ENCODE measurements at regions not wholly inside any gene's neighbourhood (a gene's known extent, or its start where the extent isn't known, plus 50 kb on each side); places are given as distances from the start of the nearest gene placed in this dataset.

- POLR2A ChIA-PET = no interaction called here
- no peak for TF ChIP-seq NFRKB (IDR thresholded peaks at IDR 0.05)
- no peak for TF ChIP-seq LEF1 (IDR thresholded peaks at IDR 0.05; ENCODE audit: borderline replicate concordance)
- TF ChIP-seq PKNOX1 (IDR thresholded peaks at IDR 0.05) = no peak
- no peak for TF ChIP-seq CTBP1 (IDR thresholded peaks at IDR 0.05; ENCODE audit: borderline replicate concordance)
- no peak for TF ChIP-seq ZNF384 (IDR thresholded peaks at IDR 0.05)
- TF ChIP-seq SUZ12 (IDR thresholded peaks at IDR 0.05) = no peak
- TF ChIP-seq L3MBTL2 (conservative IDR thresholded peaks at IDR 0.05) = no peak; the same call in 1 of the 2 replicates
- TF ChIP-seq HDGF (IDR thresholded peaks at IDR 0.05; ENCODE audit: borderline replicate concordance) = no peak
- TF ChIP-seq ARNT (IDR thresholded peaks at IDR 0.05) = no peak
- TF ChIP-seq FOXK2 (IDR thresholded peaks at IDR 0.05) = no peak
- TF ChIP-seq FOXA1 (IDR thresholded peaks at IDR 0.05) = no peak
- no peak for TF ChIP-seq BHLHE40 (IDR thresholded peaks at IDR 0.05; ENCODE audit: borderline replicate concordance)
- TF ChIP-seq FOXM1 (IDR thresholded peaks at IDR 0.05; ENCODE audit: borderline replicate concordance) = no peak
- TF ChIP-seq ELF4 (IDR thresholded peaks at IDR 0.05) = no peak
- no peak for TF ChIP-seq SP1 (IDR thresholded peaks at IDR 0.05)
- CTCF ChIA-PET = interaction anchor here (0.7 kb wide), 1 partner anchor 1136 kb away, joined by 3 read pairs; no protein-coding TSS in a partner anchor
- peak; percentile 21 for DNase-seq (ENCODE audit: extremely low spot score)
These were observed 148.3 kb upstream of the POU2AF2 start for GRCh38 chr11:111097191-111097590.

- CTCF ChIA-PET = no interaction called here
- POLR2A ChIA-PET = no interaction called here
- no peak for DNase-seq (ENCODE audit: extremely low spot score)
- TF ChIP-seq BHLHE40 (IDR thresholded peaks at IDR 0.05; ENCODE audit: borderline replicate concordance) (no peak), HDGF (IDR thresholded peaks at IDR 0.05; ENCODE audit: borderline replicate concordance) (no peak)
These were observed 150.2 kb upstream of the POU2AF2 start for GRCh38 chr11:111095327-111095726.

- ChIA-PET POLR2A (no interaction called here), CTCF (no interaction called here)
- no peak for TF ChIP-seq FOXA1 (IDR thresholded peaks at IDR 0.05)
- no peak for TF ChIP-seq ARNT (IDR thresholded peaks at IDR 0.05)
- no peak for TF ChIP-seq NFRKB (IDR thresholded peaks at IDR 0.05)
- no peak for TF ChIP-seq CTBP1 (IDR thresholded peaks at IDR 0.05; ENCODE audit: borderline replicate concordance)
- TF ChIP-seq PKNOX1 (IDR thresholded peaks at IDR 0.05) = no peak
- TF ChIP-seq L3MBTL2 (conservative IDR thresholded peaks at IDR 0.05) = no peak
- no peak for TF ChIP-seq HDGF (IDR thresholded peaks at IDR 0.05; ENCODE audit: borderline replicate concordance)
- TF ChIP-seq TARDBP (IDR thresholded peaks at IDR 0.05) = no peak
- TF ChIP-seq ZNF384 (IDR thresholded peaks at IDR 0.05) = no peak
- TF ChIP-seq LEF1 (IDR thresholded peaks at IDR 0.05; ENCODE audit: borderline replicate concordance) = no peak
- TF ChIP-seq BHLHE40 (IDR thresholded peaks at IDR 0.05; ENCODE audit: borderline replicate concordance) = no peak
- TF ChIP-seq FOXM1 (IDR thresholded peaks at IDR 0.05; ENCODE audit: borderline replicate concordance) = no peak
- TF ChIP-seq FOXK2 (IDR thresholded peaks at IDR 0.05) = no peak
- no peak for DNase-seq (ENCODE audit: extremely low spot score)
These were observed 152.5 kb upstream of the POU2AF2 start for GRCh38 chr11:111093061-111093460.

- TF ChIP-seq SUZ12 (IDR thresholded peaks at IDR 0.05) = no peak
- TF ChIP-seq HDGF (IDR thresholded peaks at IDR 0.05; ENCODE audit: borderline replicate concordance) = no peak
- no peak for TF ChIP-seq PKNOX1 (IDR thresholded peaks at IDR 0.05)
- DNase-seq (ENCODE audit: extremely low spot score) = no peak
- POLR2A ChIA-PET = no interaction called here
- CTCF ChIA-PET = no interaction called here
These were observed 154.1 kb upstream of the POU2AF2 start for GRCh38 chr11:111091321-111091938.

- CTCF ChIA-PET = no interaction called here
- POLR2A ChIA-PET = no interaction called here
- no peak for DNase-seq (ENCODE audit: extremely low spot score)
- no peak for TF ChIP-seq ELF4 (IDR thresholded peaks at IDR 0.05)
- no peak for TF ChIP-seq FOXK2 (IDR thresholded peaks at IDR 0.05)
- TF ChIP-seq BHLHE40 (IDR thresholded peaks at IDR 0.05; ENCODE audit: borderline replicate concordance) = no peak
- no peak for TF ChIP-seq CTBP1 (IDR thresholded peaks at IDR 0.05; ENCODE audit: borderline replicate concordance)
- no peak for TF ChIP-seq SP1 (IDR thresholded peaks at IDR 0.05)
- no peak for TF ChIP-seq LEF1 (IDR thresholded peaks at IDR 0.05; ENCODE audit: borderline replicate concordance)
- no peak for TF ChIP-seq ARNT (IDR thresholded peaks at IDR 0.05)
- no peak for TF ChIP-seq TARDBP (IDR thresholded peaks at IDR 0.05)
- TF ChIP-seq SUZ12 (IDR thresholded peaks at IDR 0.05) = no peak
- TF ChIP-seq NFRKB (IDR thresholded peaks at IDR 0.05) = no peak
- TF ChIP-seq FOXM1 (IDR thresholded peaks at IDR 0.05; ENCODE audit: borderline replicate concordance) = no peak
- TF ChIP-seq ZNF384 (IDR thresholded peaks at IDR 0.05) = no peak
- no peak for TF ChIP-seq FOXA1 (IDR thresholded peaks at IDR 0.05)
These were observed 155.8 kb upstream of the POU2AF2 start for GRCh38 chr11:111089759-111090158.

- no peak for TF ChIP-seq HDGF (IDR thresholded peaks at IDR 0.05; ENCODE audit: borderline replicate concordance)
- TF ChIP-seq LEF1 (IDR thresholded peaks at IDR 0.05; ENCODE audit: borderline replicate concordance) = no peak
- TF ChIP-seq TARDBP (IDR thresholded peaks at IDR 0.05) = no peak
- no peak for TF ChIP-seq ELF4 (IDR thresholded peaks at IDR 0.05)
- TF ChIP-seq SP1 (IDR thresholded peaks at IDR 0.05) = no peak
- CTCF ChIA-PET = no interaction called here
- DNase-seq (ENCODE audit: extremely low spot score) = no peak
- POLR2A ChIA-PET = no interaction called here
These were observed 156.6 kb upstream of the POU2AF2 start for GRCh38 chr11:111088847-111089355.

GRCh38 chr11:111086058-111086457, 159.5 kb upstream of the POU2AF2 start:
- DNase-seq (ENCODE audit: extremely low spot score) = no peak
- no peak for TF ChIP-seq ZNF384 (IDR thresholded peaks at IDR 0.05)
- TF ChIP-seq HDGF (IDR thresholded peaks at IDR 0.05; ENCODE audit: borderline replicate concordance) = no peak
- TF ChIP-seq PKNOX1 (IDR thresholded peaks at IDR 0.05) = no peak
- no peak for TF ChIP-seq TARDBP (IDR thresholded peaks at IDR 0.05)
- no peak for TF ChIP-seq FOXK2 (IDR thresholded peaks at IDR 0.05)
- TF ChIP-seq ARNT (IDR thresholded peaks at IDR 0.05) = no peak
- no peak for TF ChIP-seq LEF1 (IDR thresholded peaks at IDR 0.05; ENCODE audit: borderline replicate concordance)
- no peak for TF ChIP-seq L3MBTL2 (conservative IDR thresholded peaks at IDR 0.05)
- TF ChIP-seq CTBP1 (IDR thresholded peaks at IDR 0.05; ENCODE audit: borderline replicate concordance) = no peak
- no peak for TF ChIP-seq SP1 (IDR thresholded peaks at IDR 0.05)
- TF ChIP-seq ELF4 (IDR thresholded peaks at IDR 0.05) = no peak
- no peak for TF ChIP-seq SUZ12 (IDR thresholded peaks at IDR 0.05)
- TF ChIP-seq FOXM1 (IDR thresholded peaks at IDR 0.05; ENCODE audit: borderline replicate concordance) = no peak
- no peak for TF ChIP-seq FOXA1 (IDR thresholded peaks at IDR 0.05)
- POLR2A ChIA-PET = no interaction called here
- CTCF ChIA-PET = no interaction called here
